Inflammatory macrophage treated with lipopolysaccharide for 4 hours (primary cell): ENCODE measurements at regions not wholly inside any gene's neighbourhood (a gene's known extent, or its start where the extent isn't known, plus 50 kb on each side); places are given as distances from the start of the nearest gene placed in this dataset.

Source experiments
- DNase-seq: peaks from one replicate; pipeline ENCODE4 v3.0.0-alpha.2; 2020

DNA sequence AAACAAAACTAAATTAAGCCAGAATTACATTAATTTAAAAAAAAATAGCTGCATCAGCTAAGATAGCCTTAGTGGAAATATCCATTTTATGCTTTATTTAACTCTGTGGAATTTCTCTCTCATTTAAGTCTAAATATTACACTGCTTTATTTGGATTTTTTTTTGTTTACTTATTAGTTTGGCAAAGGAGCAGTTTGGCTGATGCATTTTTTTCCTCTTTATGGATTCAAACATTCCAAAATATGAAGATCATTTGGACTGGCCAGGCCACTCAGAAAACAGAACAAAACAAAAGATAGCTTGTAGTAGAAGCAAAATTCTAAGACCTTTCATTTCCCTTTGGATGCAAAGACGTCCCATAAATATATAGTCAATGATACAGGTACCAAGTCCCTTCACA is 707.3 kb upstream of the UBE2E2 start:
- no peak for DNase-seq

DNA sequence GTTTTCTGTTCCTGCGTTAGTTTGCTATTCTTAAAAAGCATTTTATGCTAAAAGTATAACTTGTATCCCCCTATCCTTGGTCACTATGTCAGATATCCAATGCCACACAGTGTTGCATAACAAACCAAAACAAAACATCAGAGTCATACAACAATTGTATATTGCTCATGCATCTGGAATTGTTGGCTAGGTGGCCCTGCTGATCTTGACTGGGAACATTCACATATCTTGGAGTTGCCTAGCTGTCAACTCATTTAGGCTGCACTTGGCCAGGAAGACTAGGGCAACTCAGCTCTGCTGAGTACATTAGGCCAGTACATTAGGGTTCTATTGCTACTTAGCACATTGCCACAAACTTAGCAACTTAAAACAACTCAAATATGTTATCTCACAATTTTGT is 706.5 kb upstream of the UBE2E2 start:
- no peak for DNase-seq

DNA sequence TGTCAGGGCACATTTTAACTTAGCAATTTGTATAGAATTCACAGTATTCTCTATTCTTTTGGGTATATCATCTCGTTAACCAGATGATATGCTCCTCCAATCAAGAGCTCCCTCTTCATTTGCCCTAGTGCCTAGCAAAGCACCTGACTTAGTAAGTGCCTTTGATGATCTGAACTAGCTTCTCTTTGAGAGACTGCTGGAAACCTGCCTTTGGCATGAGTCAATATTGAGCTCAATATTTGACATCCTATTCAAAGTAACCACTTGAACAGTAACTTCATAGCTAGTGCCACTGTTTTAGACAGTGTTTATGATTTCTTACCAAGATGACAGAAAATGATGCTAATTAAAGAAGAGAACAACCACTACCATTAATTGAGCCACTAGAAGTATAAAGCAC is 696.3 kb upstream of the UBE2E2 start:
- DNase-seq: no peak

DNA sequence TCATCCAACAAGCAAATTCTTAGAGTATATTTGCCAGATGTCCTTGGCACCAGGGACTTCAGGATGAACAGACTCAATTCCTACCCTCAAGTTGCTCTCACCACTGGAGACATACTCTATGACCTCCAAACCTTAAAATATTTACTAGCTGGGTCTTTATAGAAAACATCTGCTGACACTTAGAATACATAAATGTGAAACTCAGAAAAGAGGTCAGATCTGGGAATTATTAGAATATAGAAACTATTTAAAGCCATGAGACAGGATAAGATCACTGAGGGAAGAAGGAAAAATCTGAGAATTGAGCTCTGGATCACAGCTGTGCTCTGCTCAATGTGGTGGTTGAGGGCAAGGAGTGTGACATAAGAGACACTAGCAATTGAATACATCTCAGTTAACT is 695.4 kb upstream of the UBE2E2 start:
- no peak for DNase-seq

DNA sequence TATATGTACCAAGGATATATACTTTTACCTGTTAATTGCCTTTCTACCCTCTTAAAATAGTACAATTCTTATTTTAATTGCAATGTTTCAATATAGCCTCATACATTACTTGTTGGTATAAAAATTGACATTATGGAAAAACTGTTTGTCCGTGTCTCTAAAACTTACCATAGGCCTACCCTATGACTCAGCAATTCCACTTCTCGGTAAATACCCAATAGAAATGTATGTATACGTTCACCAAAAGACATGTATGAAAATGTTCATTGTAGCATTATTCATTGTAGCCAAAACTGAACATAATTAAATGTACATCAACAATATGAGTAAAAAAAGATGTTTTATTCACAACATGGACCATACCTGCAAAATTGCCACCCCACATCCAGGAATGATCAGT is 679.2 kb upstream of the UBE2E2 start:
- no peak for DNase-seq

DNA sequence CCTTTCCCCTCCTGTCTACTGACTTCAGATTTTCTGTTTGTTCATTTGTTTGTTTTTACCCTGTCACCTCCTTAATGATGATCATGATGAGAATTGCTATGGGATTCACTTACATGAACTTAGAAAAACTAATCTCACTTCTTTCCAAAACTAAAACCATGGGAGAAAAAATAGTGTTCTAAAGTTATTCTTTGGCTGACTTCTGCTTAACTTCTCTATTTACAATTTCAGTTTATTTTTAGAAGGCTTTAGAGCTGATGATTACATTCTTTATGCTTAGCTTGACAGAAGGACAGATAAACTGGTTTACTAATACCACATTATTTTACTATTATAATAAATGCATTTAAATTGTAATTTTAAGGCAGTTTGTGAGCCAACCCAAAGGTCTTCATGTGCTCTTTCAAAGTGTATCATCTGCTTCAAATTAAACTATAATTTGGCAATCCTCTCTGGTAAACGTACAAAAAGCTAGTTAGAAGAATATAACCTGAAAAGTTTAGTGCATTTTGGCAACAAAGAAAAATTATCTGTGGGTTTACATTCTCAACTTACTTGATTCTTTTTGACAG is 676.8 kb upstream of the UBE2E2 start:
- DNase-seq: no peak

DNA sequence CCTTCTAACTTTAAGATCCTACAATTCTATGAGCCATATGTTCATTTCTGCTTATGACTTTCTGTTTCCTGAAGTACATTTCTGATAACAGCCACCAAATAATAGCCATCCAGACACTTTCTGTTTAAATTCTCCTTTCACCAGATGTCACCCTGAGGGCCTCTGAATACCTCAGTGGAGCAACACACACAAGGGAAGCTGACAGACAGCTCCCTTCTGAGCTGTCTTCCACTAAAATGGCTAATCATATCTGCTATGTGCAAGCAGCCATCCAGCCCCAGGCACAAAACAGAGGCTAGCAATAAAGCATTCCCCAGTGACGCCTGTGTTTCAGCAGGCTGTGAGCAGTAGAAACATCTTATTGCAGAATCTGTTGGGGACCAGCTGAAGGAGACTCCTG is 666.6 kb upstream of the UBE2E2 start:
- DNase-seq: no peak

DNA sequence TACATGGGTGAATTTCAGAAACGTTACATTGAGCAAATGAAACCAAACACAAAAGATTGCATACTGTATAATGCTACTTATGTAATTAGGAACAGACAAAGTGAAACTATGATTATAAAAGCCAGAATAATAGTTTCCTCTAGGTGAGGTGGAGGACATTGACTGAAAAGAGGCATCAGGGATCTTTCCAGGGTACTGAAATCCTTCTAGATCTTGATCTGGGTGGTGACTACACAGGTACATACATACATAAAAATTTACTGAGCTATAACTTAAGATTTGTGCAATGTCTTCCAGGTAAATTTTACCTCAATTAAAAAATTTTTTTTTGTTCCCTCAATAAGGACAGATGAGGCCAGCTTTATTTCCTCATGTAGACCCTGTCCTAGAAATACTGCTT is 665.6 kb upstream of the UBE2E2 start:
- DNase-seq: peak; percentile 11

DNA sequence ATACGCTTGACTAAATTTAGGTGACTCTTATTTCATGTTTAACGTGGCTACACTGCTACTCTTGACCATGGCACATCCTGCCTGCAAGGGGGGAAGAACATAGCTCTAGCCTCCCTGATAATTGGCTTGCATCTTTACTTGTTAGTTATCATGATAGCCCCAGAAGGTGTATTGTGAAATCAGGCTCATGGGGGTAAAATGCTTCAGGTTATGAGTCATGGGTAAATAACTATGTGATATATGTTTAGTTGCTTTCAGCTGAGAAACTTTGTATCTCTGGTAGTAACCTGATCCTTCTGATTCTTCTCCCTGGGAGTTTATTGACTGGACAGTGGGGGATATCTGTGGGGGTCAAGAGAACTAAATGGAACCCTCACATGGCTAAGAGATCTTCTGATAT is 660.8 kb upstream of the UBE2E2 start:
- no peak for DNase-seq

DNA sequence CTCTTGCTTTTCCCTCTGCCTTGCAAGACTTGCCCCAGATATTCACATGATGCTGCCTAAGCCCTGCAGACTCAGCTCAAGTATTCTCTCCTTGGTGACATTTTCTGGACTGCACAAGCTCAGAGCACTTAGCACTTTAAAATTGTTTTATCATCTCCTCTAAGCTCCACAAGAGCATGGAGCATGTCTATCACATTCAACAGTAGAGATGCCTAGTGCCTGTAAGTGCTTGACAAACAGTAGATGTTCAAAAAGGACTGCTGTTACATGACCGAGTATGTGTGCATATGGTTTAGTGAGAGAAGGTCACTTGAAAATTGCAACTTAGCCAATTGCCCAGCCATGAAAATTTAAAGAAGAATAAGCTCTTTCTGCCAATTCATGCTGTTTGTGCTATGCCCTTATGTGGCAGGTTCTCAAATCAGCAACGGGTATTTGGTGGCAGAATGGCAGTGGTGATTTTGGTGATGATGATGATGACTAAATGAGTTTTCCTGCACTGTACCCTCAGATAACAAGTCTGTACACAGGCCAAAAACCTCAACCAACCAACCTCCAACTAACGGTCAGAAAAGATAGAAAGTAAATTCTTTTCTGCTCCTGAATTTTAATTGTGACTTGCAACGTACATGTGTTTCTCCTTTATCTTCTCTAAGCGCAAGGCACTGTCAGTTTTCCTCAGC is 647.2 kb upstream of the UBE2E2 start:
- no peak for DNase-seq

DNA sequence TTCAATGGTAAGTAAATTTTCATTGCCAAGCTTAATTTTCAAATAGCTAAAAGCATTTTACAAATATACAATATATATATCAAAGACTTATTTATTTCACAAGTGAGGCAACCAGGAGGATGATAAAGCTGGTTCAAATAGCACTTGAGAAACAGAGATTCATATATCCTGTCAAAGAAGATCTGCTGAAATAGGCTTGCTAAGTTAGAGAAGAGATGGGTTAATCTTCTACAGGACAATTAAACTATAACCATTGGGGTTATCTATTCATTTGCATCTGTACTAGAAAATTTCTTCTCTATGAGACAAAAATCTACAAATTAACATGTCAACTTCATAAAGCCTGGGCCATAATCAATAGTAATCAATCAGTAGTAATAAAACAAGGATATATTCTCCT is 637.7 kb upstream of the UBE2E2 start:
- no peak for DNase-seq

DNA sequence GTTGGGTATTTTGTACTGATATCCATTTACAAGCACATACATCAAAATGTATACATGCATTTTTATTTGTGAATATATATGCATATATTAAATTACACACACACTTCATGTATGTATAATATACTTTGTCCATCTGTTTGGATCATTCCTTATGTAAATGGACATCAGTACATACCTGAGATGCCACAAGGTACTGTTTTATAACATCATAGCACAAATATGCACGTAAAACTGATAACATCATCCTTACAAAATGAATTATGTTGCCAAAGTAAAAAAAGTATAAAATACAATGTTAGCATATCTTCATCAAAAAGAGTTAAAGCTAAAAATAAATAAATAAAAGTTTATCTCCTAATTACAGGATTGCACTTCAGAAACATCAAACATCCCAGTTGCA is 634.8 kb upstream of the UBE2E2 start:
- DNase-seq: no peak

DNA sequence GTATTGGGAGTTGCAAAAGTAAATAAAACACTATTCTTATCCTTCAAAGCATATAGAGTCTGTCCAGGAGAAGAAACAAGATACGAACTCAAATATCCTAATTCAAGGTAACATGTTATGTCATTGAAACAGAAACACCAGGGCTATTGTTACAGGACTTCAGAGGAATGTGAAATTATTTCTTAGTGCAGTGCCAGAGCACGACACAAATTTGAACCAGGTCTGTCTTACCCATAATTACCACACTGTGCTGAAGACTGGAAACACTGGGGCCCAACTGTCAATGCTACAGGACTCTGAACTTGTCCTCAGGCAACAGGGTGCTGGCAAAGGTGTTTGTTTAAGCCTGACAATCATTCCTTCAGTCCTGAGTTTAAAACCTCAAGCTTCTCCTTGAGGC is 633.6 kb upstream of the UBE2E2 start:
- DNase-seq: no peak

DNA sequence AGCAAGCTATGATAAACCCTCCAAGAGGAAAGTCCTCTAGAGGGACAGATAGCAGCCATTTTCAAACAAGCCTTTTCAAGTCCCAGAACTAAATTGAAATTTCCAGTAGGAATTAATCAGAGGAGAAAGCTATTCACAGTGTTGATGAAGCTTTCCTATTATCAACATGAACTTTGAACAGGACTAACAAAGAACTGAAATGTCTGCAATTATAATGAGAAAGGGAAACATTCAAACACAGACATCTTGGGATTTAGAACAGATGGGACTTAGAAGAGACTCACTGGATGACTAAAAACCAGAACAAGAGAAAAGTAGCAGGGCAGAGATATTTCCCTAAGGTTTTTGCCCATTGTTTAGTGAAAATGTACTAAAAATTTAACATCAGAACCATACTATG is 622.1 kb upstream of the UBE2E2 start:
- no peak for DNase-seq

DNA sequence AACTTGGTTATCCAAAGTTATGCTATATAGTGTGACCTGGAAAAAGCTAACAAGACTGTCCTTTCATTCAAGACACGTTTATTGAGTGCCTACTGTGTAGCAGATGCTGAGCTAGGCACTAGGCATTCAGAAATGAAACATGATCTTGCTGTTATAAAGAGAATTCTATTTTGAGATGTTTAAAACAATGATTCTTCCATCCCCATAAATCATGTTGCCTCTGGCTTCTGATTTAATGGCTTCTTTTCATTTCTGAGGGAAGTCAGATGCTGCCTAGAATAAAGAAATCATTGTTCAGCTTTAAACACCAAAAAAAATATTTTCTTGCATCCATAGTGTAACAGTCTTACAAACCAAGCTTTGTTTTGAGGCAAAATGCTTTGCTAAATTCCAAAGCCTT is 620.9 kb upstream of the UBE2E2 start:
- DNase-seq: no peak

DNA sequence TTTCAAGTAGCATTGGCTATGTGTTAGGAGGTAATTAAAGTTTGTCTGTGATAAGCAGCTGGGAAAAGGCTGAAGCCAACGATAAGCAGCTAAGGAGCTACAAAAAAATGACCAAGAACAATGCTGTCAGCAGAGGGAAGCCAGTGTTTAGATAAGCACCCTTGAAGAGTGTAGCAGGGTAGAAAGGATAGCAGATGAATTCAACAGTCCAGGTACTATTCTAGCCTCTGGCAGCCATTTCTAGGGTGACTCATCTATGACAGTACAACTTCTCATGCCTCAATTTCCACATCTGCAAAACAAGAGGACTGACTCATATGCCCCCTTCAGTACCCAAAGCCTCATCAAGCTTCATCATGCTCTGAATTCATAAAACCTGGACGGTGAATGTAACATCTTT is 617.6 kb upstream of the UBE2E2 start:
- DNase-seq: no peak

DNA sequence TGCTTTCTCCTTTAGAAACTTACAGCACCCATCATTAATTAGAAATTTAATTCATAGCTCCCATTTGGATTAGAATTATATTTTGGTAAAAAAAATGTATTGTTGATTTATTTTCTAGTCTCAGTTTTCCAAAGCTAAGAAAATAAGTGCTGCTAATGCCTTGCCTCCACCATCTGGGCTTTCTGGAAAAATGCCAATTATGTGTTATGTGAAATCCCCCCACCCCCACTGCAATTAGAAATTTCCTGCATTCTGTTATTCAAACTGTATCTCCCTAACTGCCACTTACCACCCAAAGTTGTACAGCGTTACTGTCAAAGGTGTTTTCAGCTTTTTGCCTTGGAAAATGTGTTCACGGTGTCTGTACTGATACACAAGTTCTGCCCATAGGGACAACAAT is 617.2 kb upstream of the UBE2E2 start:
- no peak for DNase-seq

DNA sequence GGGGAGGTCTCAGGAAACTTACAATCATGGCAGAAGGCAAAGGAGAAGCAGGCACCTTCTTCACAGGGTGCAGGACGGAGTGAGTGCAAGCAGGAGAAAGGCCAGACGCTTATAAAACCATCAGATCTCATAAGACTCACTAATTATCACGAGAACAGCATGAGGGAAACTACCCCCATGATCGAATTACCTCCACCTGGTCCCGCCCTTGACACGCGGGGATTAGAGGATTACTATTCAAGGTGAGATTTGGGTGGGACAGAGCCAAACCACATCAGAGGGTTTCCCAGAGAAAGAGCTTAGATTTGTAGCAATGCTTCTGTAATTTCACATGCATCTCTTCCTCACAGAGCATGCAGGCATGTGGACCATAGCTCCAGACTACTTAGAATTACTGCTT is 615.7 kb upstream of the UBE2E2 start:
- DNase-seq: no peak

DNA sequence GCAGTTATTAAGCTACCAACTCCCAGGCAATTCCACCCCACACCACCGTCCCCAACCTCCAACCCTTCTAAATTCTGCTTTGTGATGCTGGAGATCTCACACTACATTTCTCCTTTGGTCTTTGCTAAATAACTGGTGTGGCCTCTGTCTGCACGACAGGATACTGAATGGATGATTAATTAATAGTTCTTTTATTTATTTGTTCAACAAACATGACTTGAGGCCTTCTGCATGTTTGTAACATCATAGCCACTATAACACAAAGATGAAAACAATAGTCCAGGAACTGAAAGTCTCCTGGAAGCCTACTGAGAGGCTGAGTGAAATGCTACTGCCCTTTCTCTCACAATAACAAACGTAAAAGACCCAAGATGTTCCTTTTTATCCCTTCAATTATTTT is 609.5 kb upstream of the UBE2E2 start:
- DNase-seq: no peak

DNA sequence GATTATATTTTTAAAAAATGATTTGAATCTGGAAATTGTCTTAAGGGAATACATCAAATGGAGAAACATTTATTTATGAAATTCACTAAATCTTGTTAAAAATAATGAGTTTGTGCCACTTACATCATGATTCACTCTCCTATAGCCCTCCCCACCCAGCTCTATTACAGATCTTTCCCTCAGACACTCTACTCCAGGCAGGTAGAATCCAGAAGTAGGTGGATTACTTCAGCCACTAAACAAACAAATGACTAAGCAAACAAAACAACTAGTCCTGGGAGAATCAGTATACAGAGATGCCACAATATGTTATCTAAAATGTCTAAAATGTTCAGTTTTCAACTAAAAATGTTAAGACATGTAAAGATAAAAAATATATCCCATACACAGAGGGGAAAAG is 608.1 kb upstream of the UBE2E2 start:
- DNase-seq: no peak

DNA sequence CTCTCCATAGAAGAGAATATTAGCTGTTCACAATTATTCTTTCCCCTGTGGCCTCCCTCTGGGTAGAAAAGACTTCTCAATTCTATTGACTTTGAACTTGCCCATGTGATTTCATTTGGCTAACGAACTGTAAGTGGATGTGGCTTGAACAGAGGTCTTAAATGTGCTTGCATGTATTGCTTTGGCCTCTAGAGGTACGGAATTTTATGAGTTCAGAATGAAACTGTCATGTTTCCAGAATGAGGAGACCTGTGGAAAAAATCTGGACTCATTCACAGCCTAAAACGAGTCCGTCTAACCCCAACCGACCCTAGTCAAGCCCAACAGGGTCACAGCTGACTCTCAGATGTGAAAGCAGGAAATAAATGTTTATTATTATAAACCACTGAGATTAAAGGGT is 596.7 kb upstream of the UBE2E2 start:
- DNase-seq: no peak

DNA sequence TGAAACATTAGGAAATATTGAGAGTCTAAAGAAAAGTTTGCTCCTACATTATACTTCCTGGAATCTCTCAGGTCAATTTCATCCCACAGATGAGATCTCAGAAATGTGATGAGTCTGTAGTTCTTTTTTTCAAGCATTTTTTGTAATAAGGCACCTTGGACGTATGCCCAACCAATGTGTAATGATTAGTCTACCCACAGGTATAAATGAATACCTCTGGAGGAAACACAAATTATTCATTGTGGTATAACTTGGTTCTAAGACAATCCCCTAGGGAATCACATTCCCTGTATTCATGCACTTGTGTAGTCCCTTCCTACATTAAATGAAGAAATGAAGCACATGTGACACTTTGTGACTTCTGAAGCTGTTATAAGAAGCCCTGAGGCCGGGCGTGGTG is 596.2 kb upstream of the UBE2E2 start:
- DNase-seq: no peak

DNA sequence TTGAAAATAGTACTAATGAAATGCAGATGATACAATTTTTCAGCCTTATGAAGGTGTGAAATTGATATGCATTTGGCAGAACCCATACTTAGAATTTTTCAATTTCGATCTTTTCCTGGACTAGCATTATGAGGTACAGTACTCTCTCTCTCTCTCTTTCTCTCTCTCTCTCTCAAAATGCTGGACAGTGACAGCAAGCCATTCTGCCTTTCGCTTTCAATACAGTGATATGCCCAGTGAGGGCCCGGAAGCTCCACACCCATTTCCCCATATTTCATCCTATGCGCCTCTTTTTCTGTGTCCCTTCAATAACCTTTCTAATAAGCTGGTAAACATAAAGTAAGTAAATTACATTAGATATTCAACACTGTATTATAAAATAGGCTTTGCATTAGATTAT is 595.0 kb upstream of the UBE2E2 start:
- DNase-seq: no peak

DNA sequence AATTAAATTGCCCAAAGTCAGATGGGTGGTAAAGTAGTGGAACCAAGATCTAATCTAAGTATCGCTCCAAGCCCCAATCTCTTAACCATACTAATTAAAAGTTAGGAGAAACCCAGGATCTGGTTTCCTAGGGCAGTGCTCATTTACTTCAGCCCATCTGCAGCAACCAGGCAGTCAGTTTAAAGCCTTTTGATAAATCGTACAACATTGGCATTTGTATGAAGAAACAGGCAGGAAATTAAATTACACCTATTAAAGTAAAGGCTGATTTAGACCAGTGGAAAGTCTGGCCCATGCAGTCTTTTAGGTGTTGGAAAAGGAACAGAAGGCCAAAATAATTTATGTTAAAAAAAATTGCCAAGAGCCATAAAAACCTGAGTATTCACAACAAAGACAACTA is 594.4 kb upstream of the UBE2E2 start:
- DNase-seq: no peak

DNA sequence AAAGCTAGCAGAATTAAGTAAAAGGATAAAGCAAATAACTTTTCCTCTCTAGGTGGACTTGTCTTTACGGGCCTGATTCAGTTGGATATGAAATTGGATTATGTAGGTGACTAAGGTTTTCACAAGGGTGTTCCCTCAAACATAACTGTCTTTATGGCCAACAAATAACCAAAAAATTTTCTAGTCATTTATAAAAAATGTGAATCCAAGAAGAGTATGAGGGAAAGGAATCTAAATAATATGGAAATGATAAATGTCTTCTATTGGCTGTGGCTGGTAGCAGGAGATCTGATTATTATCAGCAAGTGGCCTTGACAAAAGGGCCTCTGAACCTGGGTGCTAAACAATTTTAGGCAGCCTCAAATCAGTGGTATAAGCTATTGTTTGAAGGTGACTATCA is 594.0 kb upstream of the UBE2E2 start:
- DNase-seq: no peak

DNA sequence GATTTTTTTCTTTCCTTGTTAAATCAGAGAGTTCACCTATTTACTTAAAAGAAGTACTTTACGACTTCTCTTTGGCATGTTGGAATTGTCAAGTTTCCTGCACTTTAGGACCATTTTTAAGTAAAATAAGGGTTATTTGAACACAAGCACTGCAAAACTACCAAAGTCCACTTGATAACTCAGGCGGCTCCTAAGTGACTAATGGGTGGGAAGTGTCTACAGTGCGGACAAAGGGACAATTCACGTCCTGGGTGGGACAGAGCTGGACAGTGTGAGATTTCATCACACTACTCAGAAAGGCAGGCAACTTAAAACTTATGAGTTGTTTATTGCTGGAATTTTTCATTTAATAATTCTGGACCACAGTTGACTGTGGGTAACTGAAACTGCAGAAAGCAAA is 590.2 kb upstream of the UBE2E2 start:
- DNase-seq: no peak
